Cardiac fibroblast (primary cell): ENCODE measurements at regions not wholly inside any gene's neighbourhood (a gene's known extent, or its start where the extent isn't known, plus 50 kb on each side); places are given as distances from the start of the nearest gene placed in this dataset.

Experiments
- DNase-seq, 2 donors: peaks; one replicate each; pipeline versions ENCODE4 v3.0.0 to v3.0.0-alpha.2; 2010; ENCODE audit warnings: low read depth in 2 of 2
- H3K4me3 ChIP-seq, 2 donors: replicated peaks in 1 of 2; 1 replicate in 1 of 2; 2 replicates in 1 of 2; pipeline ENCODE4 v1.5.1; 2011; ENCODE audit warnings: low read depth in 2 of 2, low read length in 2 of 2, mild to moderate bottlenecking in 2 of 2, moderate library complexity in 1 of 2
- CTCF ChIP-seq: IDR thresholded peaks from one replicate; pipeline ENCODE4 v1.5.1; 2011; ENCODE audit warnings: low read depth, mild to moderate bottlenecking, low read length, inconsistent platforms

DNA sequence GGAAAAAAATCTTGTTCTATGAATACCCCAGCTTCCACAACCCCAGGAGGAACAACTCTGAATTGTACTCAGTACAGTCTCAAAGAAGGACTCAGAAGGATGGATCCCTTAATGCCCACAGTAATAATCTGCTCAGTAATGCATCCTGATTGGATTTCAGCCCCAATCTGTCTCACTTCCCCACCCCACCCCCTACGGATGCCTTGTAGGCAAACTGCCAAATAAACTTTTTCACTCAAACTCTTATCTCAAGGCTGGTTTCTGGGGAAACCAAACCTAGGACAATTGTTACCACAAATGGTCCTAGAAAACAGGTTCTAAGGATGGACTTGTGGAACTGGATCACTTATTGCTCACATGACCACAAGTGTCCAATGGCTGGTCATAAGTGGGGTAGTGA lies 1021.8 kb upstream of the INTU start:
- no peak for TF ChIP-seq CTCF
- no peak overlapping the region for H3K4me3 ChIP-seq
- no peak for DNase-seq

GRCh38 chr4:126611900-126612299 lies 1020.9 kb upstream of the INTU start:
- TF ChIP-seq CTCF = no peak
- peak; percentile 5 to 60 for DNase-seq
- no peak overlapping the region for H3K4me3 ChIP-seq

- no peak for DNase-seq
- no peak overlapping the region for H3K4me3 ChIP-seq
- no peak for TF ChIP-seq CTCF
Measured at GRCh38 chr4:126614356-126614855, 1018.4 kb upstream of the INTU start.

GRCh38 chr4:126616795-126617194 lies 1016.0 kb upstream of the INTU start:
- no peak for DNase-seq
- TF ChIP-seq CTCF = no peak
- H3K4me3 ChIP-seq = no peak overlapping the region

DNA sequence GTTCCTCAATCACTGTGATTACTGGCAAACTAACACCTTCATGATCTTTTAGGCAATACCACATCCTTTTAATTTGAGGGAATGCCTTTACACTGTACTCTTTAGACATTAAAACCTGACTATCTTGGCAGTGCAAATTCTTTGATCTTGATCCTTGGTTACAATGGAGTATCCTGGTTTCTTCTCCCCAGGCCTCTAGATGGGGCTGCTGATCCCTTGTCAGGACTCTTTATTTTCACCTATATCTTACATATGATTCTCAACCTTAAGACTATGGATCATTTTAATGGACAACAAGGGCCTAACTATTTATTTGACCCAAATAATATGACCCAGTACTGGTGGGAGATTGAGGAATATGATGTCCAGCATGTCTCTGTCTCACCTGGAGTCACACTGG lies 1005.5 kb upstream of the INTU start:
- TF ChIP-seq CTCF = peak; percentile 63
- H3K4me3 ChIP-seq = no peak overlapping the region
- DNase-seq = peak; percentile 44 to 46

- no peak overlapping the region for H3K4me3 ChIP-seq
- no peak for DNase-seq
- TF ChIP-seq CTCF = no peak
Measured at GRCh38 chr4:126628933-126629332, 1003.8 kb upstream of the INTU start.

DNA sequence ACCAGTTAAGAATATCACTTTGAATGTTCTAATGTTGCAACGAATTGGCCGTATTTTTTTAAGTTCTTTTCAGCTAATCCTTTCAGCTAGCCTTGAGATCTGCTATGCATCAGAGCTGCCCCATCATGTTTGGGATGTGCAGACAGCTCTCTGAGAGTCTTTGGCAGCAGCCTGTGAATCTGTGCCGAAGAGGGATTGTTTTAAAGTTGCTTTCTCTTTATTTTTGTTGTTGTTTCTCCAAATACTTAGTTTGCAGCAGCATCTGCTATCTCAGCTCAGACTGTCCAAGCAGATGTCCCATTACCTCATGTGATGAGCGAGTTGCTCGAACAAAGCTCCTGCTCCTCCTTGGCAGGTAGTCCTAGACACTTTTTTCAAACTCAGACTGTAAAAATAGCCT lies 1002.5 kb upstream of the INTU start:
- TF ChIP-seq CTCF = no peak
- DNase-seq = peak in 1 of 2 donors; percentile 45
- no peak overlapping the region for H3K4me3 ChIP-seq
